Activated CD8-positive, alpha-beta memory T cell treated with anti-CD3 and anti-CD28 coated beads for 4 hours (primary cell): ENCODE measurements at regions not wholly inside any gene's neighbourhood (a gene's known extent, or its start where the extent isn't known, plus 50 kb on each side); places are given as distances from the start of the nearest gene placed in this dataset.
"Not testable (repeated sequence)": the region's sequence is repeated elsewhere in the genome, so short reads cannot be mapped to it uniquely, and the experiment has no call there.

Experiments
- DNase-seq, 2 donors: peaks; one replicate each; pipeline ENCODE4 v3.0.0-alpha.2; 2020; ENCODE audit warnings: low read depth in 2 of 2

DNA sequence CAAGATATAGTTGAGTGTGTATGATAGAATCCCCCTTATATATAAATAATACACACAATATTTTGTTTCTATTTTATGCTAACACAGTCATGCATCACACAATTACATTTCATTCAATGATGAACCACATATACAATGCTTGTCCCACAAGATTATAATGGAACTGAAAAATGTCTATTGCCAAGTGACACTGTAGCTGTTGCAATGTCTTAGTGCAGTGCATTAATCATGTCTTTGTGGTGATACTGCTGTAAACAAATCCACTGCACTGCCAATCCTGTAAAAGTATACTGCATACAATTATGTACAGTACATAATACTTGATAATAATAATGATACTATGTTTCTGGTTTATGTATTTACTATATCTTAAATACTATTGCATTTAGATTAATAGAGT is 512.1 kb upstream of the CNTN3 start:
- no peak for DNase-seq

DNA sequence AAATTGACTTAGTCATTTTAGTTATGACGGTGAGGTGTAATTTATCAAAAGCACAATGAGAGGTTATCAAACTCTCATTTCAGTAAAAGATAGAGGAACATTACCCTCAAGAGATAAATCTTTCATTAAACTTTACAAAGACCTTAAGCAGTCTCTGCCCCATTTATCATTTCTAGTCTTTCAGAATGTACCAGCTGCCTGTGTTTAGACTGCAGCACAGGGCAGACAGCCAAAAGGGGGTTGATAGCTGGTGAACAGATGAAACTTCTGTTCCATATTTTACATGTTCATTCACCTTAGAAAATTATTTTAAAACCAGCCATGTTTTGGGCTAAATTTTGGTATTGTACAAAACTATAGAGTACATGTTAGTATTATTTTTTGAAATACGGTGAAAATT is 514.6 kb upstream of the CNTN3 start:
- DNase-seq: no peak

DNA sequence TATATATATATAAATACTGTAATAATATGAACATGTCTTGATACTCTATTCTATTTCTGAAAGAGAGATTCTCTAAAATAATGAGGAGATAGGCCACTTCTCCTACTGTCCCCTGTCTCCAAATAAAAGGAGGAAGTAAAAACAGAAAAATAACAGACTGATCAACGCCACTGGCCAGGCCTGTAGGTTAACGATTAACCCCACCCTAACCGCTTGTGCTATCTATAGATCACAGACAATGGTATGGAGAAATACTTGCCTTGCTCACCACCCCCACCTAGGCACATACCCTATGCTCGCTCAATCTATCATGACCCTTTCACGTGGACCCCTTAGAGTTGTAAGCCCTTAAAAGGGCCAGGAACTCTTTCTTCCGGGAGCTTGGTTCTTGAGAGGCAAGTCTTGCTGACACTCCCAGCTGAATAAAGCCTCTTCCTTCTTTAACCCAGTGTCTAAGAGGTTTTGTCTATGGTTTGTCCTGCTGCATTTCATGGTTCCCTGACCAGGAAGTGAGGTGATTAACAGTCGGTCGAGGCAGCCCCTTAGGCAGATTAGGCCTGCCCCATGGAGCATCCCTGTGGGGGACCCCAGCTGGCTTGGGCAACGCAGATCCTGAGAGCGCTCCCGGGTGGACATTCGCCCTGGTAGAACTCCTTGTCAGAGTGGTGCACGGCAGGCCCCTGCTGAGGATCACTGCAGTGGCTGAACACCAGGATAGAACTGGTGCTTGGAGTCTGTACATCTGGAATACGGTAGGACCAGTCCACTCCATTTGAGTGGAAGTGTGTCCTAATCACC is 521.8 kb upstream of the CNTN3 start:
- no peak for DNase-seq

DNA sequence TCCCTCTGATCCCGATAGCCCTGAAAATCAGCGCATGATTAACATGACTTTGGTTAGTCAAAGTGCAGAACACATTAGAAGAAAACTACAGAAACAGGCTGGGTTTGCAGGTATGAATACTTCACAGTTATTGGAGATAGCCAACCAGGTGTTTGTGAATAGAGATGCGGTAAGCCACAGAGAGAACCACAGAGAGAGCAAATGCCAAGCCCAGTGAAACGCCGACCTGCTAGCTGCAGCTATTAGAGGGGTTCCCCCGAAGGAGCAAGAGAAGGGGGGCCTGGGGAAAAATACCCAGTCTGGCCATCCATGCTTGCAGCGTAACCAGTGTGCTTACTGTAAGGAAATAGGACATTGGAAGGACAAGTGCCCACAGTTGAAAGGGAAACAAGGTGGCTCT is 523.9 kb upstream of the CNTN3 start:
- DNase-seq: no peak

DNA sequence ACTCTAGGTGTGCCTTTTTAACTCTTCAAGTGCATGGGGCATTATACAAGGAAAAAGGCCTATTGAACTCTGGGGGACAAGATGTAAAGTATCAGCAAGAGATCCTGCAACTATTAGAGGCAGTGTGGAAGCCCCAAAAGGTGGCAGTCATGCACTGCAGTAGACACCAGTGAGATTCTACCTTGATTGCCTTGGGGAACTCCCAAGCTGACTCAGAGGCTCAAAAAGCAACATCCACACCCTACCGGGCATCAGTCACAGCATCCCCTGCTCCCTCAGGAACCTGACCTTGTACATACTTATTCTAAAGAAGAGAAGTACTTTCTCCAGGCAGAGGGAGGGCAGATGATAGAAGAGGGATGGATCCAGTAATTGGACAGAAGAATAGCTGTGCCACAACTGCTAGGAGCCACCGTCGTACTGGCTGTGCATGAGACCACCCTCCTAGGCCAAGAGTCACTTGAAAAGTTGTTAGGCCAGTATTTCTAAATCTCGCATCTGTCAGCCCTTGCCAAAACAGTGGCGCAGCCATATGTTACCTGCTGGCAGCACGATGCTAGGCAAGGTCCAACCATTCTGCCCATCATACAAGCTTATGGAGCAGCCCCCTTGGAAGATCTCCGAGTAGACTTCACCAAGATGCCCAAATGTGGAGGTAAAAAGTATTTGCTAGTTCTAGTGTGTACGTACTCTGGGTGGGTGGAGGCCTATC is 523.1 kb upstream of the FRG2C start:
- DNase-seq: no peak

DNA sequence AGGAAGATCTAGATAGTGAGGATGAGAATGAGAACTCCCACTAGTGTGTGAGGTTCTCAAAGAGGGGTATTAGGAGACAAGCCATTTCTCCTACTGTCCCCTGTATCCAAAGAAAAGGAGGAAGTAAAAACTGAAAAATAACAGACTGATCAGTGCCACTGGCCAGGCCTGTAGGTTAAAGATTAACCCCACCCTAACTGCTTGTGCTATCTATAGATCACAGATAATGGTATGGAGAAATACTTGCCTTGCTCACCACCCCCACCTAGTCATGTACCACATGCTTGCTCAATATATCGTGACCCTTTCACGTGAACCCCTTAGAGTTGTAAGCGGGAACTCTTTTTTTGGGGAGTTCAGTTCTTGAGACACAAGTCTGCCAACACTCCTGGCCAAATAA is 519.7 kb upstream of the FRG2C start:
- no peak for DNase-seq

DNA sequence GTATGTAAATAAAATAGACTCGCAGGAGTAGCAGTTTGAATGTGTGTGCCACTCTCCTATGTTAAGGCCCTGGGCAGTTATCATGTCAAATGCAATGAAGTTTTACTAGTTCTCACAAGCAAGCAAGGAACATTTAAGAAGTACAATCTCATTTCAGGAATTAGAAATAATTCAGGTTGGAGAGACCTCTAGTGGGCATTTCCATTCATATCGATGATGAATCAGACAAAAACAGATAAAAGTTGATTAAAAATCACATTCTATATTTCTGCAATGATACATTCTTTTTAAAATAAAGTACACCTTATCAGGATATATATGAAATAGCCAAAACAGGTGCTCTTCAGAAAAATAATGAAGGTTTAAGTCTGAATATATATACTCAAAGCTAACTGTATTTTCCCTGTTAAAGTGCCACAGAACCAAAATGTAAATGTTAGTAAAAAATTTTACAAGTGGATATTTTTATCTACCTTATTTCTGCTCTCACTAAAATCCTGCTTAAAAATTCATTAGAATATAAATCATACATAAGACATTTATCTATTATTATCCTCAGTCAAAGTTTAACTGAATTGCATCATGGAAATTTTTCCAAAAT is 492.4 kb upstream of the FRG2C start:
- no peak for DNase-seq

DNA sequence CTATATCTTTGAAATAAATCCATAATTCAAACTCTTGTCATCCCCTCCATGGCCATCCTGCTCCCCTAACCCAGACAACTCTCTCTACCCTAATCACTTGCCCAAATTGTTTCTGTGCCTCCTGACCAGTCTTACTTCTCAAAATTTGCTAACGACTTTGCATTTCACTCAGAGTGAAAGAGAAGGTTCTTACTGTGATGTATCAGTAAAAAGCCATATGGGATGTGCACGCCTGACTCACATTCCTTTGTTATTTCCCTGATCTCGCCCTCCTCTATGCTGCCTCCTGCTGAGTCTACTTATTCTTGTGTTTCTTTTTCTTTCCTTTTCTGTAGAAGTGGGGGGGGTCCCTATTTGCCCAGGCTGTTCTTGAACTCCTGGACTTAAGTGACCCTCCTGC is 487.2 kb upstream of the FRG2C start:
- DNase-seq: no peak

DNA sequence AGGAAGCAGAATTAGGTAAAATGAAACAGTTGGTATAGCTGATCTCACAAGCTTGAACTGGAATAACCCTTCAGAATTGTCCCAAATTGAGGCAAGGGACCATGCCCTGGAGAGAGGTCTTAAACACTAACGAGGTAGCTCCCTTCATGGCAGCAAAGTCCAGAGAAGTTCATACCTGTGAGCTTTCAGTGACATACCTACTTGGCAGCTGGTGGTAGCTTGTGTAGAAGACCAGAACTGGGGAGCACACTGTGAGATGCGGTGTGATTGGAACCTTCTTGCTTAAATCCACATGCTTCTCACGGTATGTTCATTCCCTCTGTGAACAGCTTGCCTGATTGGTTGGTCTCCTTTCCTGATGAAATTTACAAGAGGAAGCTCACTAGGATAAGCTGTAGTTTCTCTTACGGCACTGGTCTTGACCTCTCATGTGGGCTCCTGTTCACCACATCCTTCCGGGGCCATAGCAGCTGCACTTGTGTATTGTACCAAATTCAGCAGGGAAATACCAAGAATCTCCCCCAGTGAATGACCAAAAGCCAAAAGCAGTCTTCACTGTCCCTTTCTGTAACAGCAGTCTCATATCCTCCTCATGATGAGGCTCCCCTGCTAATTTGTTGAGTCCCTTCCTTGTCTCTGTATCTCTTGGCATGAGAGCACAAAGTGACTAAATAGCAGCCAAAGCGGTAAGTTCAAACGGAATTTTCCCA is 483.7 kb upstream of the FRG2C start:
- no peak for DNase-seq

DNA sequence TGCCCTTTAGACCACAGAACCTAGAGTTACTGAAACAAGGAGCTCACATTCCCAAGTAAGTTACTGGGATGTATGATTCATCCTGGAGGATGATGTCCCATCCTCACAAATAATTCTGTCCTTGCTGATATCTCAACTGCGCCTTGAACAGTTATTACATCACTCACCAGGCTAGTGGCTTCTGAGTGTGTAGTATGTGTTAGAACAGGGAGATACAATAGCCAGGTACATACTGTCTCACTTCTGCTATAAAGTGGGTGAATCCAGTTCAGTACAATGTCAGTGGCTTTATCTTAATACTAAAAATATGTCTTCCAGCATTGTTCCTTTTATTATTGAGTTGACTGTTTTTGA is 483.2 kb upstream of the FRG2C start:
- no peak for DNase-seq

DNA sequence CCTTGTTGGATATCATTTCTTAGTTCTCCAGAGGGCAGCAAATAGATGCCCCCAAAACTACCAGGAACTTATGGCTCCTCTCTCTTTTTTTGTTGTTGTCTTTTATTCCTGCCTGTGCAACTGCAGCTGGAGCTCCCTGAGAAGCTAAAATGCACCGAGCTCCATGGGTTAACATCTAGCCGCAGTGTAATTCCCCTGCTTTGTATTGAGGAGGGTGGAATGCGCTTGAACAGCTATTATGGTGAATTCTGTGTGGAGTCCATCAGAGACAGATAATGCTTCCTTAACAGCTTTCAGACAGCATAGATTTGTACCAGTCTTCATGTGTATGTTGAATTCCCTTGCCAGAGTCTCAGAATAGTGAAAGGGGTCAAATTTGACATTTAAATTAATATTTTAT is 475.2 kb upstream of the FRG2C start:
- DNase-seq: no peak

DNA sequence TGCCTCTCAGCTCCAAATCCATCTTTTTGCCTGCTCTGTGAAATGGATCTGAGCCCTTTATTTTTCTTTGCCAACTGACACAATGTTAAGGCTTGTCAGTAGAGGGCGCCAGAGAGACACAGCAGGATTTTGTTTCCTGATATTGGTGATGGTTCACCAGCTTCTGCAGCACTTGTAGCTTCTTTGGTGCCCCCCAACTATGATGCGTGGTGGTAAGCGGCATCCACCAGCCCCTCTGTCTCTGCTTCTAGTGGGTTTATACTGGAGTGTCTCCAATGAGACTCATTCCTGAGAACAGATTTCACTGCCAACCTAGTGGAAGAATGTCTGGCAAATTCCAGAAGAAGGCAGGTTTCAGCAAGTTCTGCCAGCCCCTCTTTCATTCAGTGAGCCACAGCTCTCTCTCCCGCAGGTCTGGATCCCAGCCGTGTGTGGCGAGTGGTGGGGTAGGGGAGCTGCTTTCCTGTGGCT is 471.9 kb upstream of the FRG2C start:
- peak in 1 of 2 donors; percentile 2 for DNase-seq

DNA sequence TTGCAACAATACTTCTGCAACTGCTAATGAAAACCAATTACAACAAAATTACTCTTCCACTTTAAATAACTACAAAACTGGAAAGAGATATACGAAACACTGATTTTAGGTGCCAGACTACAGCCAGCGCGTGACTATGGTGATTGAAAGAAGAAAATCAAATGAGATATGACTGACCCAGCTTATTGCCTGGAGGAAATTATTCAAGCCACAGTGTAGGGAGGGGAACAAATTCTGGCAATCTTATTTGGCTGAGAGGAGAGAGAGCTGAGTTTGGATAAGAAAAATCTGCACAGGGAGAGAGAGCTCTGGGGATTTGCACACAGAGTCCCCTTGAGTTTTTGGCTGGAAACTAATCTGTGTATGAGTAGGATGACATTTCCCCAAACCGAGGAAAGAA is 470.3 kb upstream of the FRG2C start:
- no peak for DNase-seq

DNA sequence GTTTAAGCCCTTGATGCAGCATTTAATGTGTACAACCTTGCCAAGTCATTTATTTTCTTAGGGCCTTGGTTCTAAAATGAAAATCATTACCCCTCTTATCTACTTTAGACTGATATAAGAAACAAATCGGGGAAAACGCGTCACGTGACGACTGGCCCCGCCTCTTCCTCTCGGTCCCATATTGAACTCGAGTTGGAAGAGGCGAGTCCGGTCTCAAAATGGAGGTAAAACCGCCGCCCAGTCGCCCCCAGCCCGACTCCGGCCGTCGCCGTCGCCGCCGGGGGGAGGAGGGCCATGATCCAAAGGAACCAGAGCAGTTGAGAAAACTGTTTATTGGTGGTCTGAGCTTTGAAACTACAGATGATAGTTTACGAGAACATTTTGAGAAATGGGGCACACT is 449.8 kb upstream of the FRG2C start:
- not testable (repeated sequence) for DNase-seq

DNA sequence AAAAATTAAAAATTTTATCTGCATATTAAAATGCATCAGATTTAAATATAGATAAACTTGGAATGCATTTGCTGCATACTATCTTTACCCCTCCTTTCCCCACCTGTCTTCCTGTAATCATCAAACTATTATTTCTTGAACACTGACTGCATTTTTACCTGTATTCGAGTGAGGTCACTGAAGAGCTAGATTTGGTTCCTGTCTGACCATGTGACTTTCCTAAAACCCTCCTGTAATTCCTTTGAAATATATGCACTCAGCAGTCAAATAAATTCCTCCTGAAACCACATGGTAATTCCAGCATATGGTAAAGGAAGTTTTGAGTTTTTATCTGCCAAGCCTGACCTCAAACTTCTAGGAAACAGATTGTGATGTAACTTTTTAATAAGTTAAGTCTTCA is 445.6 kb upstream of the FRG2C start:
- DNase-seq: no peak

DNA sequence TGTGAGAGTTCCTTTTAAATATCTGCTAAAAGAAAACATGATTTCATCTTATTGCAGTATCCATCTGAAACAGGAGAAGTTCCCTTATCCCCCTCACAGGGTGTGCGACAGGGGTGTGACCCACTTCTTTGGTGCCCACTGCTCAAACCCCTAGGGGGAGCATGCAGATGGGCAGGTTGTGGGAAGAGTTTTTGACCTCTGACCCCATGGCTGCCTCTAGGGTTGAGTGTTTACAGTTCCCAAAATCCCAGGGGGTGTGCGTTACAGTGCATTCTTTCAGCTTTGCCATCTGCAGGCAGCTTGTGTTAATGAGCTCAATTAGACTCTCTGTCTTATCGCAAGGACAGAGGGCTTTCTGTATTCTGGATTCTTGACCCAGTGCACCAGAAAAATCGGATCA is 443.2 kb upstream of the FRG2C start:
- DNase-seq: no peak

DNA sequence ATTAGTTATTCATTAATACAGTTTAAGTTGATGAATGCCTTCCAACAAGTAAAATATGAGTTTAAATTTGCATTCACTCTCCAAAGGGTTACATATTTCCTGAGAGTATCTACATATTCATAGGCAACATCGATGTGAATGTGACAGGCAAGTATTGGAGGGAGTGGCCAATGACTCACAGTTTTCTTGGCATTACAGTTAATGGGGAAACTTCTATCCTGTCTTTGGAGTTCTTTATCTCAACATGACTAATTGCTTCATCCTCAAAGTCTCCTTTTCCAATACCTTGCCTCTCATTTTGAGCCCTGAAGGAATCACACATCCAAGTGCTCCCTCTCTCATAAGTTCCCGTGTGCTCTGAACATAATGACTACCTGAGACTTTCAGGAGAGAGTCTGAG is 439.7 kb upstream of the FRG2C start:
- DNase-seq: no peak

DNA sequence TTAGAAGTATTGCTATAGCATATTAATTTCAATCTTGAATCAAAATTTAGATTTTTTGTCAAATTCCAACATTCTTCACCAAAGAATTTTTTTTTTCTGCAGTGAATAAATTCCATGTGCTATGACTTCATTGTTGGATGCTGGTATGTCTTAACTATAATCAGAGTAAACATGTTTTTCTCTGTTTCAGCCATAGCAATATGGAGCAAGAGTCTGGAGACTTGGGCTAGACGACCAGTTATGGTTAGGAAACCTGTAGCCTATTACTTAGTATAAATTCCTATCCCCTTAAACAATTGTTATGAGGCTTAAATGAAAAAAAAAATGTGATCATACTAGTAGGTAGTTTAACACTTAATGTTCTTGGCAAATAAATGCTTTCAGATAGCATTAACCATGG is 431.9 kb upstream of the FRG2C start:
- DNase-seq: no peak

DNA sequence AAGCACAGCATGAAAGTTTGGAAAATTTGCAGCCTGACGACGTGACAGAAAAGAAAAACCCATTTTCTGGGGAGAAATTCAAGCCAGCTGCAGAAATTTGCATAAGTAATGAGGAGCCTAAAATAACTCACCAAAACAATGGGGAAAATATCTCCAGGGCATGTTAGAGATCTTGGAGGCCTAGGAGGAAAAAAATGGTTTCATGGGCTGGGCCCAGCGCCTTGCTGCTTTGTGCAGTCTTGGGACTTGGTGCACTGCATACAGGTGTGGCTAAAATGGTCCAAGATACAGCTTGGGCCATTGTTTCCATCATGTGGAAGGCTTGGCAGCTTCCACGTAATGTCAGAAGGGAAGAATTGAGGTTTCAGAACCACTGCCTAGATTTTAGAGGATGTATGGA is 428.5 kb upstream of the FRG2C start:
- DNase-seq: no peak

DNA sequence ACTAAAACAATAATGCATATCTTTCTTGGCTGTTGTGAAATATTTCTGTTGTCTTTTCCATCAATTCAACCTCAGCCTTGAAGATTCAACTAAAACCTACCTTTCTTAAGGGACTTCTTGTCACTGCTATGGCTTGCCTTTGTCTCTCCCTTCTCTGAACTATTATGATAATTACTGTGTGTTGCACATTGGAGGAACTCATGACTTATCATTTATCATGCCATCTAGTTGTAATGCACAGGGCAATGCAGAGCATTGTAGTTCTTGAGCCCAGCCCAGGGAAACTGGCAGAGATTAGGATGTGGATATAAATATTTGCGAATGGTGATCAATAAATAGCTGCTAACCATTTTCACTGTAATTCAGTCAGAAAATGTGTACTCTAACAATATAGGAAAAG is 427.1 kb upstream of the FRG2C start:
- DNase-seq: no peak

DNA sequence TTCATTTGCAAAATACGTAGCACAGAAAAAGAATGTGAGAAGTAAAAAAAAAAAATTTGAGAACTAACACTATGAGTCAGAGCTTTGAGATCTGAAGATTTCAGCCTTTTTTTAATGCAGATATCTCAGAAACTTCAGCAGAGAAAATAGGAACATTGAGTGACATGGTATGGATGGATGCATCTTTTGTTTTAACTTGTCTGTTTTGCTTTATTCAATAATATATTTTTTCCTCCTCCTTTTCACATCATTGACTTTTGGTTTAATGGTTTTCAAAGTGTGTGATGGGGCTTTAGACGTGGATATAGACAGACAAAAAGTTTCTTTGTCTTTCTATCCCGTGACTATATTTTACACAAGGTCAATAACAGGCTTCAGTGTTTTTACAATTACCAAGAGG is 426.7 kb upstream of the FRG2C start:
- no peak for DNase-seq

DNA sequence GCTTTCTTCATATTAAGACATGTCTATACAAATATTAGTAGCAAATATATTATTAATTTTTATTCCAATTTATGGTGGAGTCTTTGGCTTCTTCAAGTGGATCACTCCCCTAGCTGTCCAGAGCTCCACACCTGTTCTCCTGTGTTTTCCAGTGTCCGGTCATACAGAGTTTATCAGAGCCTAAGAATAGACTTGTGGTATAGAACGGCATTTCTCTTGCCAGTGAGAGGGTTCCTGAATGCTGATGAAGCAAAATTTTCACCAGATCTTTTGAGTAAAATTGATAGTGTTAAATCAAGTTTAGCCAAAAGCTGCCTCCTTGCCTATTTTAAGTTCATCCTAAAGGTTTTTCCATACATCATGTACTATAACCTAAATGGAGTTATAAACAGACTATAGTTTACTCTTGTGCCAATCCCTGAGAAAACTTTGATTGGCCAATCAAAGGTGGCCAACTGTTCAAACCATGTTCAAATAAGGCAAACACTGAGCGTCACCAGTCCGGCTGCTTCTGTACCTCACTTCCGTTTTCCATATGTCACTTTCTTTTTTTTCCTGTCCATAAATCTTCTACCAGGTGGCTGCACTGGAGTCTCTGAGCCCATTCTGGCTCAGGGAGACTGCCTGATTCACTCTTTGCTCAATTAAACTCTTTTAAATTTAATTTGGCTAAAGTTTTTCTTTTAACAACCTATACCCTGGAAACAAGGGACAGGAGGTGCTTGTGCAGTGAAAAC is 422.7 kb upstream of the FRG2C start:
- DNase-seq: not testable (repeated sequence)
